Activated CD4-positive, alpha-beta T cell treated with anti-CD3 and anti-CD28 coated beads, Interleukin-2, amount 50 U/mL, for 16 hours (primary cell): ENCODE measurements at regions not wholly inside any gene's neighbourhood (a gene's known extent, or its start where the extent isn't known, plus 50 kb on each side); places are given as distances from the start of the nearest gene placed in this dataset.
"Not testable (repeated sequence)": the region's sequence is repeated elsewhere in the genome, so short reads cannot be mapped to it uniquely, and the experiment has no call there.

ENCODE experiments used
- DNase-seq: peaks from one replicate; pipeline ENCODE4 v3.0.0-alpha.2; 2020

DNA sequence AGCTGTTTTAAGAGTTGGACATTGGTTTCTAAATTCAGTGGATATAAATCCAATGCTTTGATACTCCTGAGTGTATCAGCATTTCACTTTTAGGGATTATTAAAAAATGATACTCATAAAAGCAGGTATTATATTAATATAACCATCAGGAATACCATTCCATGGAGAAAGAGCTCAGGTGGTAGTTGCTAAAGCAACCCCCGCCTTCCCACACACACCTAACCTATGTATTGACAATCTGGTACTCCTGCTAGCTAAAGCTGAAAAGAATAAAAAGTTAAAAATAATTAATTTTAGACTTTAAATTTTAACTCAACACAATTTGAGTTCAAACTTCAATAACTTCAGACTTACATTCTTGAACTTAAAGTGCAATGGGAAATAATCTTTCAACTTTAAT lies 717.1 kb upstream of the HS3ST1 start:
- DNase-seq = no peak

DNA sequence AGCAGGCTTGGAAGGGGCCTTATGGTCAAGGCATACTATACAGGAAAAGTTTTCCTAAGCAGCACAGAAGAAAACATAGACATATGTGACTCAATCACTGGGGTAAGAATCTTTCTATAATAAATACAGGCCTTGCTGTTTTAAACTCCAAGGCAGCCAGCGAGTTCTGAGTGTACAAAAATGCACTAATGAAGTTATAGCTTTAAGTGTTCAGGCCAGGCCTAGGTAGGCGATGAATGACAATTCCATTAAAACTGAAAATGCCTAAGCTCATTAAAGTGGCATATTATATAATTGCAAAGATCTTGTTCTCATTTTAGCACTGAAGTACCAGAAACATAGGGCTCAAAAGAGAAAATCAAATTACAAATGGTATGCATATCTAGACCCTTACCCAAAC lies 716.4 kb upstream of the HS3ST1 start:
- DNase-seq = no peak

GRCh38 chr4:12144051-12144450 lies 715.4 kb upstream of the HS3ST1 start:
- DNase-seq = no peak

GRCh38 chr4:12140864-12141263 lies 712.2 kb upstream of the HS3ST1 start:
- no peak for DNase-seq

DNA sequence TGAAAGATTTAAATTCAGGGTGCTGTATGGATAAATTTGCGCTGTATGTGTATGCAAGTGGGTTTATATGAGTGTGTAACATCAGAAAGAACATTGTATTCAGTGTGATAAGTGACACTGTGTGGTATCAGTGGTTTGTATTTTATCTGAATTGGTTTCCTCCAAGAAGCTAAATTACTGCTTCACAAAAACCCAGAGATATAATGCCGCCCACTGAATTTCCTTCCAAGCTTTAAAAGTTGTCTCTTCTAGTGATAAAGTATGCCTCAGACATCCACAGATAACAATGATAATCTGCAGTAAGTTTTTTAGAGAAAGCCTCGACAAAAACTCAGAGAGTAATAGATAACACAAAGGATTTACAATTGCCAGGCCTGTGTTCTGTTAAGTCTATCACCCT lies 710.6 kb upstream of the HS3ST1 start:
- DNase-seq = no peak

- DNase-seq = no peak
These were observed 709.8 kb upstream of the HS3ST1 start for GRCh38 chr4:12138488-12138887.

GRCh38 chr4:12137575-12137974 lies 708.9 kb upstream of the HS3ST1 start:
- no peak for DNase-seq

GRCh38 chr4:12126474-12126873 lies 697.8 kb upstream of the HS3ST1 start:
- DNase-seq = no peak

- no peak for DNase-seq
These were observed 695.4 kb upstream of the HS3ST1 start for GRCh38 chr4:12124138-12124537.

DNA sequence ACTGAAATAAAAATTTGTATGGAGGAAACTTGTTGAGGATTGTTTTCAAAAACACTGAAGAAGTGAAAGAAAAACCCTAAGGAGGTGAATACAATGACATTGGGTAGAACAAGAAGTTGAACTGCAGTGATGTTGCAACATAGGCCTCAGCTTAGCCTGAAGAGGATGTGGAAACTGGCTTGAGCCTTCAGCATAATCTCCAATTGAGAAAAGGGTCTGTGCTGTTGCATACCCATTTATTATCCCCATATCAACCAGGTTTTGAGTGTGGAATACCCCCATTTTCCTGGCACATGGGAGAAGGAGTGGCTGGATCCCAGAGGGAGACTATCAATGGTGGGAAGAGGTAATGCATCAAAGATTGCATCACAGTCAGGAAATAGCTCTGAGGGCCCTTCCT lies 695.0 kb upstream of the HS3ST1 start:
- DNase-seq = no peak

DNA sequence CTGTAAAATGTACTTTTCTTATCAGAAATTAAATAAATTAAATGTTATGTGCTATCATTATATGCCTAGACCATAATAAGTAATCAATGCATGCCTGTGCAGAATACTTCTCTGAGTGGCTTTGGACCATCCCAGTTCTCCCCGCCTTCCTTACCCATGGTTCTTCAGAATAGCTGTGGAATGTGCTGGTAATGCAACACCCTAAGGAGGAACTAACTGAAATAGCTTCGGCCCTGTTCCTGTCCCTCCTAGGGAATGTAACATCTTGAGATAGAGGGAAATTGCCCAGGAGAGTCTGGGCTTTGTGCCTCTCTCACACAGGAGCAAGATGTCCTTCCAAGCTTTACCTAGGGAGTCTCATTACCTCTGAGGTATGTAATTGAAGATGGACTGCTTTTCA lies 693.6 kb upstream of the HS3ST1 start:
- DNase-seq = no peak

- DNase-seq = no peak
These were observed 692.3 kb upstream of the HS3ST1 start for GRCh38 chr4:12120968-12121367.

- DNase-seq = peak; percentile 2
These were observed 690.0 kb upstream of the HS3ST1 start for GRCh38 chr4:12118651-12119213.

GRCh38 chr4:12116009-12116552 lies 687.4 kb upstream of the HS3ST1 start:
- no peak for DNase-seq

- DNase-seq = no peak
These were observed 681.9 kb upstream of the HS3ST1 start for GRCh38 chr4:12110627-12111026.

DNA sequence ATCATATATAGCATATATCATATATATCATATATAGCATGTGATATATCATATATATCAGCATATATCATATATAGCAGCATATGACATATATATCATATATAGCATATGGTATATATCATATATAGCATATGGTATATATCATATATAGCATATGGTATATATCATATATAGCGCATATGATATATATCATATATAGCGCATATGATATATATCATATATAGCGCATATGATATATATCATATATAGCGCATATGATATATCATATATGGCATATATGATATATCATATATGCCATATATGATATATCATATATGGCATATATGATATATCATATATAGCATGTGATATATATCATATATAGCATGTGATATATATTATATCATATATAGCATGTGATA lies 680.4 kb upstream of the HS3ST1 start:
- not testable (repeated sequence) for DNase-seq

DNA sequence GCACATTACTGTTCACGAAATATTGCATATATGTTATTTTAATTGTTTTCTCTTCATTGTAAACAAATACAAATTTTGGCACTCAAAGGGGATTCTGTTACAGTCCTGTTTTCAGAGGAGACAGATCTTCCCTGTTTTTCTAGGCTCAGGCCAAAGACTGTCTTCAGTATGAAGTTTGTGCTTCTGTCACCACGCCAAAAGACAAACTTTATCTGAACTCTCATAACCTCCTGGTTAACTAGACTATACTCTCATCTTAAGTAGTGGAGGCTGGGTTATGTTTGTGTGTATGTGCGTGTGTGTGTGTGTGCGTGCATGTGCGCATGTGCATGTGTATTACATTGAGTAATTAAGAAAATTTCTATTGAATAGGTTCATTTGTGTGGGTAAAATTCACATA lies 676.8 kb upstream of the HS3ST1 start:
- DNase-seq = no peak

GRCh38 chr4:12089920-12090319 lies 661.2 kb upstream of the HS3ST1 start:
- DNase-seq = not testable (repeated sequence)

GRCh38 chr4:12084690-12085089 lies 656.0 kb upstream of the HS3ST1 start:
- DNase-seq = no peak

- no peak for DNase-seq
These were observed 642.6 kb upstream of the HS3ST1 start for GRCh38 chr4:12071316-12071715.

DNA sequence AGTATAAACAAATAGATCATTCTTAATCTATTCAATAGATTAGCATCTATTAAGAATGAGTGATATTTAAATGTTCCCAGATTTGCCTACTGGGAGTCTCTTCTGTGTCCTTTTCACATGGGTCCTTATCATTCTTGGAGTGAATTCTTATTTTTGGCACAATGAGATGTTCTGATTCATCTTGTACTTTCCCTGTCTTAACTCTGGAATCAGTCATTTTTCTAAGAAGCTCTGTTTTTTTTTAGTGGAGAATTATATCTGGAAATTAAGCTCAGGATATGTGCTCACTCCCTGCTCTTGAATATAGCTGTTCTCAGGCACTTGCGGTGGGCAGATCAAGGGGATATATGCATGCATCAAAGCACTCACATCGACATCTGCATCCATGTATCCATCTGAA lies 625.3 kb upstream of the HS3ST1 start:
- no peak for DNase-seq

- DNase-seq = no peak
These were observed 624.9 kb upstream of the HS3ST1 start for GRCh38 chr4:12053556-12053955.

DNA sequence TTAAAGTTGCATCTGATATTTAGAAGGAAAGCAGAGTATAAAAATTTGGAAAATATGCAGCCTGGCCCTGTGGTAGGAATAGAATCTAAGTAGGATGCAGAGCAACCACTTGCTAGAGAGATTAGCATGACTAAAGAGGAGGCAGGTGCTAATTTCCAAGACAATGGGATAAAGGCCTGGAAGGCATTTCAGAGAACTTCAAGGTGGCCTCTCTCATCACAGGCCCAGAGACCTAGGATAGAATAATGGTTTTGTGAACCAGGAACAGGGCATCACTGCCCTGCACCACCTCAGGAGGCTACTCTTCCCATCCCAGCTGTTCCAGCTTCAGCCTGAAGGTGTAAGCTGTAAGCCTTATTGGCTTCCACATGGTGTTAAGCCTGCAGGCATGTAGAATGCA lies 621.7 kb upstream of the HS3ST1 start:
- DNase-seq = no peak

DNA sequence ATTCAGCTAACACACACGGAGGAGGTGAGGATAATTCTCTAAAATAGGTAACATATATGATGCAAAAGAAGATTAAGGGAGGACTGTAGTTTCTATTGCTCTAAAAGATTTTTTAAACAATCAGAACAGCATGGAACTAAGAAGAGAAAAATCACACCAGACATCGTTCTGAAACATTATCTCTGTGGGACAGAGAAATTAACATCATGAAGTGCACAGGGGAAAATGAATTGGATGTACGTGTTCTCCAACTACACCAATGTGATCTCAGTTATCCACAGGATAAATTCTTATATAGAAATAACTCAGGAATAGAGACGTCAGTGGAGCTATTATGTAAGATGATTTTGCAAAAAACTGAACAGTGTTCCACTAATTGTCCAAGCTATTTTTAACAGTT lies 614.1 kb upstream of the HS3ST1 start:
- no peak for DNase-seq

DNA sequence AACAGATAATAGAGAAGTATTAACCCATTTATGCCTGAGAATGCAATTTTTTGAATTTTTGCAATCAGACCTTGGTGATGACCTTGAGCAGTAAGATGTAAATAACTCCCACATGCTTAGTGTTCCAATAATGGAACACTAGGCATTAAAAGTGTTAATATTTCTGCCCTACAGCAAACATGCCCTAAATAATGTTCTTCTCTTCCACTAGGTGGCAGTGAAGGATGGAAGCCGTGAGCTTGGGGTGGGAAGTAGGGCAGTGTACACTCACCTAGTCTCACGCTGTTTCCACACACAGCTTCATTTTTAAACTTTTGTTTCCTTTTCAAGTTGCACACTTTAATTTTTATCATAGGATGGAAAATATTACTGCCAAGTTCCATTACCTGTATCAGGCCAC lies 613.1 kb upstream of the HS3ST1 start:
- DNase-seq = peak; percentile 0

GRCh38 chr4:12036450-12036849 lies 607.8 kb upstream of the HS3ST1 start:
- no peak for DNase-seq
